IPS-NIHi7 (cell line): ENCODE measurements at regions not wholly inside any gene's neighbourhood (a gene's known extent, or its start where the extent isn't known, plus 50 kb on each side); places are given as distances from the start of the nearest gene placed in this dataset.
"Not testable (repeated sequence)": the region's sequence is repeated elsewhere in the genome, so short reads cannot be mapped to it uniquely, and the experiment has no call there.

ENCODE experiments used
- DNase-seq: peaks from one replicate; pipeline ENCODE4 v3.0.0; 2012; ENCODE audit warnings: mixed read lengths; ENCODE audit errors: extremely low spot score

GRCh38 chr2:221999166-221999565 lies 299.6 kb downstream of the PAX3 start:
- no peak for DNase-seq

- no peak for DNase-seq
Measured at GRCh38 chr2:221997683-221998082, 301.1 kb downstream of the PAX3 start.

- peak; percentile 44 for DNase-seq
Measured at GRCh38 chr2:221997100-221997499, 301.7 kb downstream of the PAX3 start.

- no peak for DNase-seq
Measured at GRCh38 chr2:221994926-221995325, 303.9 kb downstream of the PAX3 start.

GRCh38 chr2:221984376-221984775 lies 314.4 kb downstream of the PAX3 start:
- not testable (repeated sequence) for DNase-seq

GRCh38 chr2:221981912-221982470 lies 316.8 kb downstream of the PAX3 start:
- DNase-seq, result no peak

- no peak for DNase-seq
Measured at GRCh38 chr2:221975151-221975550, 323.6 kb downstream of the PAX3 start.

- DNase-seq, result no peak
Measured at GRCh38 chr2:221973902-221974301, 324.9 kb downstream of the PAX3 start.

- no peak for DNase-seq
Measured at GRCh38 chr2:221973502-221973901, 325.3 kb downstream of the PAX3 start.

GRCh38 chr2:221972813-221973478 lies 325.9 kb downstream of the PAX3 start:
- DNase-seq, result no peak

- DNase-seq, result no peak
Measured at GRCh38 chr2:221970389-221970788, 328.4 kb downstream of the PAX3 start.

- no peak for DNase-seq
Measured at GRCh38 chr2:221969830-221970144, 329.0 kb downstream of the PAX3 start.

GRCh38 chr2:221969087-221969829 lies 329.5 kb downstream of the PAX3 start:
- DNase-seq, result peak; percentile 57

GRCh38 chr2:221962186-221962585 lies 336.6 kb downstream of the PAX3 start:
- no peak for DNase-seq

- no peak for DNase-seq
Measured at GRCh38 chr2:221961561-221961960, 337.2 kb downstream of the PAX3 start.

GRCh38 chr2:221958224-221958623 lies 340.6 kb downstream of the PAX3 start:
- peak; percentile 42 for DNase-seq

- DNase-seq, result no peak
Measured at GRCh38 chr2:221948076-221948475, 350.7 kb downstream of the PAX3 start.

GRCh38 chr2:221944452-221944851 lies 354.3 kb downstream of the PAX3 start:
- DNase-seq, result not testable (repeated sequence)

GRCh38 chr2:221943076-221943810 lies 355.6 kb downstream of the PAX3 start:
- DNase-seq, result no peak

- no peak for DNase-seq
Measured at GRCh38 chr2:221931251-221931991, 359.3 kb upstream of the EPHA4 start.

- DNase-seq, result no peak
Measured at GRCh38 chr2:221929259-221929658, 357.2 kb upstream of the EPHA4 start.

- DNase-seq, result no peak
Measured at GRCh38 chr2:221926327-221926726, 354.2 kb upstream of the EPHA4 start.
